WTC11 (cell line): ENCODE measurements at regions not wholly inside any gene's neighbourhood (a gene's known extent, or its start where the extent isn't known, plus 50 kb on each side); places are given as distances from the start of the nearest gene placed in this dataset.

Source experiments
- CREB1 ChIP-seq: sonication (generic); formaldehyde crosslinking; IDR thresholded peaks from 2 replicates; pipeline ENCODE4 v1.8.0; 2023; ENCODE audit warnings: mild to moderate bottlenecking, missing genetic modification reagents
- CREM ChIP-seq: sonication (generic); formaldehyde crosslinking; IDR thresholded peaks from 2 replicates; pipeline ENCODE4 v1.8.1; 2022; ENCODE audit warnings: mild to moderate bottlenecking, missing genetic modification reagents, moderate library complexity
- CTCF ChIP-seq: fragments of 200-600 bp; IDR thresholded peaks from 2 replicates; pipeline ENCODE4 v1.8.0; 2022; ENCODE audit warnings: antibody characterized with exemption
- FOXP1 ChIP-seq: sonication (generic); formaldehyde crosslinking; IDR thresholded peaks from 2 replicates; pipeline ENCODE4 v1.8.0; 2022; ENCODE audit warnings: missing genetic modification reagents, mild to moderate bottlenecking, moderate library complexity, borderline replicate concordance
- NR2C2 ChIP-seq: sonication (generic); formaldehyde crosslinking; IDR thresholded peaks from 2 replicates; pipeline ENCODE4 v1.8.0; 2022; ENCODE audit warnings: mild to moderate bottlenecking, missing genetic modification reagents
- ZNF416 ChIP-seq: fragments of 250-450 bp; sonication (Bioruptor Pico); IDR thresholded peaks from 2 replicates; pipeline ENCODE4 v1.9.0; 2021; ENCODE audit warnings: mild to moderate bottlenecking, inconsistent platforms
- TF ChIP-seq, protein P1 (sequence below): sonication (generic); formaldehyde crosslinking; IDR thresholded peaks from 2 replicates; pipeline ENCODE4 v1.8.1; 2023; ENCODE audit warnings: mild to moderate bottlenecking, missing genetic modification reagents, moderate library complexity
- TF ChIP-seq, protein P2 (sequence below): sonication (generic); formaldehyde crosslinking; IDR thresholded peaks from 2 replicates; pipeline ENCODE4 v1.8.0; 2022; ENCODE audit warnings: mild to moderate bottlenecking, missing genetic modification reagents
- TF ChIP-seq, protein P3 (sequence below): sonication (generic); formaldehyde crosslinking; IDR thresholded peaks from 2 replicates; pipeline ENCODE4 v1.8.1; 2023; ENCODE audit warnings: mild to moderate bottlenecking, missing genetic modification reagents
- TF ChIP-seq, protein P4 (sequence below): fragments of 250-450 bp; sonication (Bioruptor Pico); IDR thresholded peaks from 2 replicates; pipeline ENCODE4 v1.9.0; 2021; ENCODE audit warnings: moderate library complexity, mild to moderate bottlenecking, inconsistent platforms, borderline replicate concordance

DNA sequence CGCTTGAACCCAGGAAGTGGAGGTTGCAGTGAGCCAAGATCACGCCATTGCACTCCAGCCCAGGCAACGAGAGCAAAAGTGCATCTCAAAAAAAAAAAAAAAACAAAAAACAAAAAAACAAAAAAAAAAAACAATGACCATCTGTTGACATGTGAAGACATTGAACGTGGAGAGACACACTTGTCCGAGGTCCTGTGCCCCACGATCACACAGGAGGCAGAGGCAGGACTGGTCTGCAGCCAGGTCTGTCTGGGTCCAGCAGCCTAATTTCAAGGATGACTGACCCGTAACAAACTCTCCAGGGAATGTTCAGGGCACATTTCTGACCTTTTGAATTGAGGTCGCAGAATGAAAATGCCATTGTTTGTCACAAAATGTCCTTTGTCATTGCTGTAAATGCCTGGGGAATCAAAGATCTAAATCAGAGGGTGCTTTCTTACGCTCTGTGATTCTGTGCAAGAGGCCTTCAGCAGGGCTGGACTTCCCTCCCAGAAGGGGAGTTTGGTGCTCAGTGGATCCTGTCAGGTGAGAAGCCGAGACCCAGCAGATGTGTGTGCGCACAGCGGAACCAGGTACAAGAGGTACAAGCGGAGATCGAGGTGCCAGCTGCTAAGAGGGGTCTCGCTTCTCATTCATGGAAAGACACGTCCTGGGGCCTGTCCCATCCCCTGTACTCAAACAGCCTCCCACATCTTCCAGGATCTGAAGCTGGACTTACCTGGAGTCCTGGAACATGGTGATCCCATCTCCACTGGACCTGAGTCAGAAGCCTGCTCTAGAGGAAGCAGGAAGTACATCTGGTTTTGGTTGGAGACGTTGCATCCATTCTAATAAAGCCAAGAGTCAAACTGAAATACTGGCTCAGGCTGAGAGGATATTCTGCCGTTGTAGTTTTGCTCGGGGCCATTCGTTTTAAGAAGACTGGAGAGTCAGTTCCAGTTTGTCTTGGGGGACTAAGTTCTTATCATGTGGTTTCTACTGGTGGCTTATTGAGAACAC, 95.8 kb downstream of the IRF8 start:
- TF ChIP-seq CREB1 (CRISPR knock-in tag) (no peak), CTCF (no peak), CREM (CRISPR knock-in tag) (no peak), FOXP1 (no peak), NR2C2 (no peak), ZNF416 (no peak)
- TF ChIP-seq, protein P1, sequence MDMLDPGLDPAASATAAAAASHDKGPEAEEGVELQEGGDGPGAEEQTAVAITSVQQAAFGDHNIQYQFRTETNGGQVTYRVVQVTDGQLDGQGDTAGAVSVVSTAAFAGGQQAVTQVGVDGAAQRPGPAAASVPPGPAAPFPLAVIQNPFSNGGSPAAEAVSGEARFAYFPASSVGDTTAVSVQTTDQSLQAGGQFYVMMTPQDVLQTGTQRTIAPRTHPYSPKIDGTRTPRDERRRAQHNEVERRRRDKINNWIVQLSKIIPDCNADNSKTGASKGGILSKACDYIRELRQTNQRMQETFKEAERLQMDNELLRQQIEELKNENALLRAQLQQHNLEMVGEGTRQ (CRISPR knock-in tag) = no peak
- TF ChIP-seq, protein P2, sequence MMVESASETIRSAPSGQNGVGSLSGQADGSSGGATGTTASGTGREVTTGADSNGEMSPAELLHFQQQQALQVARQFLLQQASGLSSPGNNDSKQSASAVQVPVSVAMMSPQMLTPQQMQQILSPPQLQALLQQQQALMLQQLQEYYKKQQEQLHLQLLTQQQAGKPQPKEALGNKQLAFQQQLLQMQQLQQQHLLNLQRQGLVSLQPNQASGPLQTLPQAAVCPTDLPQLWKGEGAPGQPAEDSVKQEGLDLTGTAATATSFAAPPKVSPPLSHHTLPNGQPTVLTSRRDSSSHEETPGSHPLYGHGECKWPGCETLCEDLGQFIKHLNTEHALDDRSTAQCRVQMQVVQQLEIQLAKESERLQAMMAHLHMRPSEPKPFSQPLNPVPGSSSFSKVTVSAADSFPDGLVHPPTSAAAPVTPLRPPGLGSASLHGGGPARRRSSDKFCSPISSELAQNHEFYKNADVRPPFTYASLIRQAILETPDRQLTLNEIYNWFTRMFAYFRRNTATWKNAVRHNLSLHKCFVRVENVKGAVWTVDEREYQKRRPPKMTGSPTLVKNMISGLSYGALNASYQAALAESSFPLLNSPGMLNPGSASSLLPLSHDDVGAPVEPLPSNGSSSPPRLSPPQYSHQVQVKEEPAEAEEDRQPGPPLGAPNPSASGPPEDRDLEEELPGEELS (CRISPR knock-in tag) = no peak
- TF ChIP-seq, protein P3, sequence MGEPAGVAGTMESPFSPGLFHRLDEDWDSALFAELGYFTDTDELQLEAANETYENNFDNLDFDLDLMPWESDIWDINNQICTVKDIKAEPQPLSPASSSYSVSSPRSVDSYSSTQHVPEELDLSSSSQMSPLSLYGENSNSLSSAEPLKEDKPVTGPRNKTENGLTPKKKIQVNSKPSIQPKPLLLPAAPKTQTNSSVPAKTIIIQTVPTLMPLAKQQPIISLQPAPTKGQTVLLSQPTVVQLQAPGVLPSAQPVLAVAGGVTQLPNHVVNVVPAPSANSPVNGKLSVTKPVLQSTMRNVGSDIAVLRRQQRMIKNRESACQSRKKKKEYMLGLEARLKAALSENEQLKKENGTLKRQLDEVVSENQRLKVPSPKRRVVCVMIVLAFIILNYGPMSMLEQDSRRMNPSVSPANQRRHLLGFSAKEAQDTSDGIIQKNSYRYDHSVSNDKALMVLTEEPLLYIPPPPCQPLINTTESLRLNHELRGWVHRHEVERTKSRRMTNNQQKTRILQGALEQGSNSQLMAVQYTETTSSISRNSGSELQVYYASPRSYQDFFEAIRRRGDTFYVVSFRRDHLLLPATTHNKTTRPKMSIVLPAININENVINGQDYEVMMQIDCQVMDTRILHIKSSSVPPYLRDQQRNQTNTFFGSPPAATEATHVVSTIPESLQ (CRISPR knock-in tag) = no peak
- TF ChIP-seq, protein P4, sequence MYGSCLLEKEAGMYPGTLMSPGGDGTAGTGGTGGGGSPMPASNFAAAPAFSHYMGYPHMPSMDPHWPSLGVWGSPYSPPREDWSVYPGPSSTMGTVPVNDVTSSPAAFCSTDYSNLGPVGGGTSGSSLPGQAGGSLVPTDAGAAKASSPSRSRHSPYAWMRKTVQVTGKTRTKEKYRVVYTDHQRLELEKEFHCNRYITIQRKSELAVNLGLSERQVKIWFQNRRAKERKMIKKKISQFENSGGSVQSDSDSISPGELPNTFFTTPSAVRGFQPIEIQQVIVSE (CRISPR knock-in tag) = no peak
